Body of pancreas (tissue), 4 donors: ENCODE measurements at regions not wholly inside any gene's neighbourhood (a gene's known extent, or its start where the extent isn't known, plus 50 kb on each side); places are given as distances from the start of the nearest gene placed in this dataset.

Experiments
- ATAC-seq: fragments of 150-250 bp; one replicate; pipeline ENCODE4 v1.9.1; 2016
- DNase-seq, 4 donors: peaks; one replicate each; pipeline ENCODE4 v3.0.0-alpha.2; 2019
- H3K27ac ChIP-seq, 4 donors: fragments of 200-600 bp; sonication (generic); 1 replicate in 3 of 4; 2 replicates in 1 of 4; pipeline versions ENCODE4 v1.5.1 to v1.6.1; 2016 to 2019; ENCODE audit warnings: mild to moderate bottlenecking in 1 of 4, mixed read lengths in 1 of 4, moderate library complexity in 1 of 4
- H3K27me3 ChIP-seq, 2 donors: fragments of 200-600 bp; sonication (generic); one replicate each; pipeline ENCODE4 v1.6.0; 2016; ENCODE audit warnings: mild to moderate bottlenecking in 1 of 2
- H3K36me3 ChIP-seq, 2 donors: fragments of 200-600 bp; sonication (generic); replicated peaks in 1 of 2; 2 replicates each; pipeline ENCODE4 v1.5.1; 2016; ENCODE audit warnings: low read depth in 2 of 2; ENCODE audit not compliant: insufficient read depth in 1 of 2
- H3K4me1 ChIP-seq: fragments of 200-600 bp; sonication (generic); one replicate; pipeline ENCODE4 v1.6.0; 2016
- H3K4me3 ChIP-seq, 2 donors: fragments of 200-600 bp; sonication (generic); 1 replicate in 1 of 2; 2 replicates in 1 of 2; pipeline ENCODE4 v1.5.1; 2016 to 2019
- H3K9me3 ChIP-seq, 3 donors: fragments of 200-600 bp; sonication (generic); 1 replicate in 2 of 3; 2 replicates in 1 of 3; pipeline ENCODE4 v1.5.1; 2016
- CTCF ChIP-seq, 7 experiments: fragments of 450-650 bp in 4 of 7; fragments of 200-600 bp in 3 of 7; sonication (generic) in 3 of 7; IDR thresholded peaks; one replicate each; pipeline ENCODE4 v1.5.1; 2016 to 2019; ENCODE audit warnings: antibody characterized with exemption in 7 of 7
- POLR2A ChIP-seq, 3 donors: fragments of 450-650 bp; IDR thresholded peaks; one replicate each; pipeline ENCODE4 v1.6.1; 2016; ENCODE audit warnings: antibody characterized with exemption in 3 of 3, mild to moderate bottlenecking in 2 of 3
- WGBS, 2 donors: methylation state at CpG; one replicate each; pipeline ENCODE4 v1.1.5; 2017; 5-methylcytosine and 5-hydroxymethylcytosine counted together
- intact Hi-C: fragments of 100-400 bp; cut with DNase I; formaldehyde crosslinking; loops from one replicate; pipeline ENCODE4 v1.15.1; 2023

- H3K27ac ChIP-seq = no peak overlapping the region
- H3K36me3 ChIP-seq = no peaks in the 10 kb centered on the region
- H3K27me3 ChIP-seq = no peaks in the 10 kb centered on the region
- TF ChIP-seq CTCF (IDR thresholded peaks at IDR 0.05) = no peak
- ATAC-seq = no peak
- H3K4me3 ChIP-seq = no peak overlapping the region
- intact Hi-C loops = no loop called here
- 55 to 79% methylated on average over 8 to 11 of the region's 11 CpGs for WGBS, 2 donors
- H3K4me1 ChIP-seq = no peaks in the 10 kb centered on the region
- H3K9me3 ChIP-seq = no peaks in the 10 kb centered on the region
- DNase-seq = no peak
Measured at GRCh38 chr2:64904413-64905329, 84.5 kb upstream of the SLC1A4 start.

- DNase-seq (no peak), ATAC-seq (no peak)
- Histone ChIP-seq H3K4me1 (no peaks in the 10 kb centered on the region), H3K27ac (no peak overlapping the region), H3K4me3 (no peak overlapping the region), H3K36me3 (no peaks in the 10 kb centered on the region), H3K9me3 (no peaks in the 10 kb centered on the region), H3K27me3 (no peaks in the 10 kb centered on the region)
- TF ChIP-seq POLR2A (IDR thresholded peaks at IDR 0.05) (no peak), CTCF (IDR thresholded peaks at IDR 0.05) (no peak)
- WGBS, 2 donors = 62 to 77% methylated on average over 8 of the region's 8 CpGs
- intact Hi-C loops = no loop called here
Measured at GRCh38 chr2:64905338-64906024, 83.7 kb upstream of the SLC1A4 start.

GRCh38 chr2:64906853-64907536 is 82.2 kb upstream of the SLC1A4 start:
- Histone ChIP-seq H3K4me1 (no peaks in the 10 kb centered on the region), H3K27me3 (no peaks in the 10 kb centered on the region), H3K4me3 (no peak overlapping the region), H3K36me3 (no peaks in the 10 kb centered on the region), H3K9me3 (no peaks in the 10 kb centered on the region), H3K27ac (no peak overlapping the region)
- DNase-seq = no peak
- 67% methylated on average over 6 of the region's 6 CpGs for WGBS, 2 donors
- intact Hi-C loops = no loop called here
- no peak for TF ChIP-seq POLR2A (IDR thresholded peaks at IDR 0.05)
- TF ChIP-seq CTCF (IDR thresholded peaks at IDR 0.05) = no peak
- ATAC-seq = no peak

GRCh38 chr2:64908406-64908805 is 80.8 kb upstream of the SLC1A4 start:
- Histone ChIP-seq H3K27me3 (no peaks in the 10 kb centered on the region), H3K4me3 (no peak overlapping the region), H3K4me1 (no peaks in the 10 kb centered on the region), H3K27ac (no peak overlapping the region), H3K36me3 (no peaks in the 10 kb centered on the region), H3K9me3 (no peaks in the 10 kb centered on the region)
- intact Hi-C loops = no loop called here
- no peak for ATAC-seq
- TF ChIP-seq CTCF (IDR thresholded peaks at IDR 0.05) = no peak
- DNase-seq = no peak
- WGBS, 2 donors = 76 to 94% methylated on average over 2 of the region's 2 CpGs
